NCI-H128 (cell line): ENCODE measurements at regions not wholly inside any gene's neighbourhood (a gene's known extent, or its start where the extent isn't known, plus 50 kb on each side); places are given as distances from the start of the nearest gene placed in this dataset.
"Not testable (repeated sequence)": the region's sequence is repeated elsewhere in the genome, so short reads cannot be mapped to it uniquely, and the experiment has no call there.

ENCODE experiments used
- DNase-seq: peaks from one replicate; lab custom pipeline; 2025; ENCODE audit not compliant: unreplicated experiment; lab: John Stamatoyannopoulos, UW

DNA sequence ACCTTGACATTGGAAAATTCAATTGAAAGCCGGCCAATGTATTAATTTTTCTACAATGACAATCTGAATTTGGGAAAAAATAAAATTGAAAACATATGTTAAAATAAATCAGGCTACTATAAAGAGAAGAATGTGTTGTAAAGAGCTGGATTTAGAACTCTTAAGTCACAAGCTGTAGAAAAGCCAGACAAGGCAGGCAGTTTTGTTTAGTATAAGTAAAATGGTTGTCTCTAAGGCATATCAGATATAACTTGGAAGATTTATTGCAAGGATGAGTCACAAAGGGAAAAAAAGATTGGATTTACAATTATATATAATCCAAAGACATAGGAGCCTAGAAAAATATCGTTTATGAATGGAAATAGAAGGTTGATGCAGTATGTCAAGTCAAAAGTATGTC lies 549.1 kb upstream of the EPHA5 start:
- DNase-seq = no peak

DNA sequence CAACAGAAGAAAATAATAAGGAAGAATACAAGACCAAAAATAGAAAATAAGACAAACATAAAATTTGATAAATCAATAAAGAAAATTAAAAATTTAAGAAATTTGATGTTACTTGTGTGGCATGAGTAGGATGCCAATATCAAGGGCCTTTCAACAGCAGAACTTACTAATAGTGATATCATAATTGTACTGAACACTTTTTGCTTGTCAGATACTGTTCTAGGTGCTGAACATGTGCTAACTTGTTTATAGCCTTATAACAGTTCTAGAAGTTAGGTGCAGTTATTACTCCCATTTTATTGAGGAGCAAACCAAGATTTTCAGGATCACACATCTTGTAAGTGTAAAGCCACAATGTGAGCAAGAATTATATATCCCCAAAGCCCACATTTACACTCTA lies 546.0 kb upstream of the EPHA5 start:
- DNase-seq = no peak

DNA sequence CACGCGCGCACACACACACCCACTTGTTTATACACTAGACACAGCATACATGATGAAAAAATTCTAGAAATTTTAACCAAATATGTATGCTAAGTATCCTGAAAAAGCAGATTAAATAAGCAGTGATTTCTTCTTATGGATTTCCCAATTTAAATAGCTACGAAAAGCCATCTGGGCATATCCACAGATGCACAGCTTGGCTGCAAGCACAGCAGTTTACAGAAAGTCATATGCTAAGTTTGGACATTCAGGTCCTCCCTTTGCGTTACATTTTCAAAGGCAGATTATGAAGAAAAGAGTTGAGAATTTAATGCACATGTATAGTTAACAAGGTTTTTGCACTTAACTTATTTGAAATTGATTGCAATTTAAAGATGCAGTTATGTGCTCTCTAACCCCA lies 542.2 kb upstream of the EPHA5 start:
- DNase-seq = no peak

DNA sequence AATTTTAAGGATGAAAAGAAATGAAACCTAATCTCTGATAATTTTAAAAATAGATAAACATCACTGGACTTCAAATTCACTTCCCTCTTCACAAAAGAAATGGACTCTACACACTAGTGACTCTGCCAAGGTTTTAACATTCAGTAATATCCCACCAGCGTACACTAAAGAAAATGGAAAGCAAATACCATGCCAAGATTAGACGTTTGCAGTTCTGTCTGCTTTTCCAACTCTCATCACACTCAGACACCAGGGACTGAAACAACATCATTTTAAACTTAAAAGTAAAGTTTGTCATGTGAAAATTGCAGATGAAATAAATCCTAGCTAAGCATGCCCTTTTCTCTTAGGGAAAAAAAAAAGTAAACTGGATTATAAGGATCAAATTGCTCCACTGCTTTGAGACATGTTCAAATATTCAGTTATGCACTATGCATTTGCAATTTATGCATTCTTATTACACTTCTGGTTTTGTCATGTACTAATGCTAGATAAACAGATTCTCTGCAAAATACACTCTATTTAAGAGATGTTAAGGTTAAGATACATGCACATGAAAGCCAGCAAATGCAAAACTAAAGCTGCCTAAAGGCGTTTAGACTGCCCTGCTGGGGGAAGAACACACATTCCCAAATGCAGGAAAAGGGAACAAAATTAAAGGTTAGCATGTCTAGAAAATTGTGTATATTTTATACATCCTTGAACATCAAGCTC lies 534.4 kb upstream of the EPHA5 start:
- no peak for DNase-seq

DNA sequence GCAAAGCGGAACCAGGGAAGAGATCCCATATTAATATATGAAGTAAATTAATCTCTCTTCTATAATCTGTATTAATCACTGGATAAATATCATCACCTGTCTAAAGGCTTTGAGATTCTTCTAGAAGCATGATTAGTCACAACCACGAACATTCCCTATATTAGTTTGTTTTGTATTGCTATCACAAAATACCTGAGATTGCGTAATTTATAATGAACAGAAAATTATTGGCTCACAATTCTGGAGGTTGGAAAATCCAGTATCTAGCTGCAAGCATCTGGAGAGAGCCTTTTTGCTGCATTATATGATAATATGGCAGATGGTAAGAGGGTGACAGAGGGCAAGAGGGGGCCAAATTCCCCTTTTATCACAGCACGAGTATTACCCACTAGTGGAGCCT lies 532.6 kb upstream of the EPHA5 start:
- no peak for DNase-seq

DNA sequence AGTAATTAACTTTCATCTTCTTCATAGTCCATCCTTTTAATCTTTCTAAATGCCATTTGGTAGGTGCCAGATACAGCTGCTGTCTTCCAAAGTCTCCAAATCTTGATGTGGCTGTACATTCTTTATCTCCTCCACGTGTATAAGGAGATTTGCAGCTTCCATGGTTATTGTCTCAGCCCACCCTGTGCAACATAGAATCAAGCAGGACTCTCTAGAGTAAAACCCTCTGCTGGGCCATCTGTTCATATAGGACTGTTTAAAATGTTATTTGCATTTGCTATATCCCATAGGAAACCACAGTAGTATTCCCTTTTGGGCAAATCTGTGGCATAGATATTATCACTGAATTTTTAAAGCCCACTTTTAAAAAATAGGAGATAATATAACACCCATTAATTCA lies 527.2 kb upstream of the EPHA5 start:
- DNase-seq = no peak

DNA sequence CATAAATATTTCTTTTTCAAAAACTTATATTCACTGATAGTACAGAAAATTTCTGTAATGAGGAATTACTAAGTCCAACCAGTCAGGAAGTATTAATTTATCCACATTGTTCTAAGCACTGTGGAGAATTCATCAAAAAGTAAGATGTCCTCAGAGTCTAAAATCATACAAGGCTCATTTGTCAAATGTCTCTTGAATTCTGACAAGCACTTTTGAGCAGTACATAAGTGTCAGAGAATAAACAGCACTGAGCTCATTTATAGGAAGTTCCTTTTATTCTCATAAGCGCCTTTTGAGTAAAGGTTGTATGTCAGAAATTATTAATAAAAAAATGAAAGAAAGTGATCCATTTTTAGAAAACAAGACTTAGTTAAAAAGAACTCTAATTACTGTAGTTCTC lies 523.2 kb upstream of the EPHA5 start:
- no peak for DNase-seq

DNA sequence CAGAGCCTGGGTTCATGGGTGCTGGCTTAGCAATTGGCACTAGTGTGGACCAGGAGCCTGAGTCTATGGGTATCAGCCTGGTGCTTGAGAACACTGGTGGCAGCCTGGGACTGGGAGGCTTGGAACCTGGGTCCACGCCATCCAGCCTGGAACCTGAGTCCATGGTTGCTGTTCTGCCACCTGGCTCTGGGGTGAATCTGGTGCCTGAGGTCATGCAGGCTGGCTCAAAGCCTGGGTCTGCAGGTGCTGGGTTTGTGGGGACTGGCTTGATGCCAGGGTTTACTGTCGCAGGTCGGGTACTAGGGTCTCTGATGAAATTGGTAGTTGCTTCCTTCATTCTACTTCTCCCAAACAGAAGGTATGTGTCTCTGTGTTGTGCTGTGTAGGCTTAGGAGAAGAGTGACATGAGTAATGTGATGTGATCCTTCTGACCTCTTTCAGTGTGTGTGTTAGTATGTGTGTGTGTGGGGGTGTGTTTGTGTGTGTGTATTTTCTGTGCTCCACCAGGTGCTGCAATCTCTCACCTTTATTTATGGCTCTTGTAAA lies 517.0 kb upstream of the EPHA5 start:
- no peak for DNase-seq

DNA sequence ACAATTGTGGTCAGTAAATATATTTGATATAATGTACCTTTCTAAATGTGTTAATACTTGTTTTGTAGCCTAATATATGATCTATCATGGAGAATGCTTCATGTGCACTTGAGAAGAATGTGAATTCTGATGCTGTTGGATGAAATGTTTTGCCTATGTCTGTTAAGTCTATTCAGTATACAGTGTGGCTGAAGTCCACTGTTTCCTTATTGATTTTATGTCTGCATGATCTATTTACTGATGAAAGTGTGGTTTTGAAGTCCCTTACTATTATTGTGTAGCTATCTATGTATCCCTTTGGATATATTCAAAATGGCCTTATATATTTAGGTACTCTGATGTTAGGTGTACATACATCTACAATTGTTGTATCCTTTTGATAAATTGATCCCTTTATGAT lies 515.8 kb upstream of the EPHA5 start:
- DNase-seq = no peak

DNA sequence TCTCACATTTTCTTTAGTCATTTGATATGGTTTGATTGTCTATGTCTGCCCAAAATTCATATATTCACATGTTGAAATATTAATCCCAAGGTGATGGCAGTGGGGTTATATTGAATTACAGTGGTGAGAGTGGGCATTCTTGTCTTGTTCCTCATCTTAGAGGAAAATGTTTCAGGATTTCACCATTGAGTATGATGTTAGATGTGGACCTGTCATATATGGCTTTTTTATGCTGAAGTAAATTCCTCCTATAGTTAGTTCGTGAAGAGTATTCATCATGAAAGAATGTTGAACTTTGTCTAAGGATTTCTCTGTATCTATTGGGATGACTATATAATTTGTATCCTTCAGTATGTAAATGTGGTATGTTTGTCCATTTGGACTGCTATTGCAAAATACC lies 512.3 kb upstream of the EPHA5 start:
- DNase-seq = no peak

DNA sequence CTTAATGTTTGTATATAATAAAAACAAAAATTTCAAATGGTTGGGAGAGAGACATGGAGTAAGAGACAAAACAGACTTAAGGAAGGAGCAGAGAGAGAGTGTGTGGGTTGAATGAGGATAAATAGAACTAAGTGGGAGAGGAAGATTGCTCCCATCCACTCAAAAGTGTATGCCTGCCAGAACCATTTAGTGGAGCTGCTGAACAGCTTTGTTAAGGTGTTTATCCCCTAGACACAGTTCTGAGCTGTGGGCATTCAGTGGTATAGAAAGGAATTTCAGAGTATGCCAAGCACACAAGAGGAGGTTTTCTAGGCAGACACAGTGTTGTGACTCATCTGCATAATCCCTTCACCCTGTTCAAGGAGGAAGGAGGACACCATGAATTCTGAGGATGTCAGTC lies 508.6 kb upstream of the EPHA5 start:
- no peak for DNase-seq

DNA sequence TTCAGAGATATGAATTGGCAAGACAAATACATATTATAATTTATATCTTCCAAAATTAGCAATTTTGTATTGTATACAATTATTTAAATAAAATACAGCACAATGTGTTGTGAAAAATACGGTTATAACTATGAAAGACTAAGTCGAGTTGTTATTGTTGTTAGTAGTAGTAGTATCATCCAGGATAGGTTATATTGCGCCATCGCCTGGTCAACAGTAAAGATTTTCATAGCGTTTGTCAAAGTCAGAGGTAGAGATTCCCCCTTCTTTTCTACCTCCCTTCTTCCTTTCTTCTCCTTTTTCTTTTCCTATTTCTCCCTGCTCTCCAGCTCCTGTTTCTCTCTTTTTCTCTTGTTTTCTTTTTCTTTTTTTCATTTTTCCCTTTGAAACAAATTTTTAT lies 499.1 kb upstream of the EPHA5 start:
- DNase-seq = no peak

DNA sequence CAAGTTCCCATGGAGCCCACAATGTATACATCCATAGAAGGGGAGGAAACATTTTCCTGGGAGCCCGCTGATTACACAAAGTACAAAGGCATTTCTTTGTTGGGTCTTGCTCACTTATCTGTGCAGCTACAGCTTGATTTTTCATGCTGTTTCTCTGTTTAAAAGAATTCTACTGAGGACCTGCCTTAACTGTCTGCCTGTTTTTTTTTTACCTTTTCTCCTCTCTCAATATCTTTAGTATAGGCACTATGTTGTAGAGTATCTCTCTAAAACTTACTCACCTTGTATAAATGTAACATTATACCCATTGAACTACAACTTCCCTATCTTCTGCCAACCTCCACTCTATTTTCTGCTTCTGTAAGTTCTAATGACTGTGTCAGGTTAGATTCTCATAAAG lies 494.6 kb upstream of the EPHA5 start:
- DNase-seq = no peak

DNA sequence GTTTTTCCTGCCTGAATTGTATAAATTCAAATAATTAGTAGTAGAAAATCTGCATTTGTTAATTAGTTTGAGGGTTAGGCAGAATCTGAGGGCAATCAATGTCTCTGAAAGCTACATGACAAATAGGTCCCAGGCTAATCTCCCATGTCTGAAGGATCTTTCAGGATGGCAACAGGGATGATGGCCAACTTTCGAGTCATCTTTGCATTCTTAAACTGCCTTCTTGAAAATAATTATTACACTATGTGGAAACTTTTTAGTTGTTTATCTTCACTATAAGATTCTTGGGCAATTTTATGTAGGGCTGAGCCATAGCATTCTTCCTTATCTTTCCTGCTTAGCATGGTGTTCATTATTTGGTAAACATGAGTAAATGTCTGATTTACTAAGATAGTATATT lies 490.3 kb upstream of the EPHA5 start:
- DNase-seq = no peak

DNA sequence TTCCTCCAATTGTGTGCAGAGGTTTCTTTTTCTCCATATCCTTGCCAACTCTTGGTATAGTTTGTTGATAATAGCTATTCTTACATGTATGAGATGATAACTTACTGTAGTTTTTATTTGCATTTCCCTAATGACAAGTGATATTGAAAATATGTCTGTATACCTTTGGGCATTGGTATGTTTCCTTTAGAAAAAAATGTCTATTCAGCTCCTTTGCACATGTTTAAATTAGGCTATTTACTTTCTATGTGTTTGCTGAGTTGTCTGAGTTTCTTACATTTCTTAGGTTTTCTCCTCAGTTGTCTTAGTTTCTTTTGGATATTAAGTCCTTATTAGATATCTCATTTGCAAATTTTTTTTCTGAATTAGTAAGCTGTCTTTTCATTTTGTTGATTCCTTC lies 487.3 kb upstream of the EPHA5 start:
- no peak for DNase-seq

DNA sequence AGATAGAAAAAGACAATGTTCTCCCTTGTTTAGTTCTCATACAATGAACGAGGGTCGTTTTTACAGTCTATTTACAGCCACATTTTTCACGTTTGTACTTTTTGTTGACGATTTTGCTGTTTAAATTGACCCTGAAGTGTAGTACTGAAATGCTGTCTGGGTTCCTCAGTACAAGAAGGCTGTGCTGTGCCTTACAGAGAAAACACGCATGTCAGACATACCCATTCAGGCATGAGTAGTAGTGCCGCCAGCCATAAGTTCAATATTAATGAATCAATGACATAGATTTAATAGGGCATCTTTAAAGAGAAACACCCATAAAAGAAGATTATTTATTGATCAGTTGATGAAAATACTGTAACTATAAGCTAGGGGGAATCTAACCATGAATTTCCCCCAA lies 459.8 kb upstream of the EPHA5 start:
- DNase-seq = no peak

DNA sequence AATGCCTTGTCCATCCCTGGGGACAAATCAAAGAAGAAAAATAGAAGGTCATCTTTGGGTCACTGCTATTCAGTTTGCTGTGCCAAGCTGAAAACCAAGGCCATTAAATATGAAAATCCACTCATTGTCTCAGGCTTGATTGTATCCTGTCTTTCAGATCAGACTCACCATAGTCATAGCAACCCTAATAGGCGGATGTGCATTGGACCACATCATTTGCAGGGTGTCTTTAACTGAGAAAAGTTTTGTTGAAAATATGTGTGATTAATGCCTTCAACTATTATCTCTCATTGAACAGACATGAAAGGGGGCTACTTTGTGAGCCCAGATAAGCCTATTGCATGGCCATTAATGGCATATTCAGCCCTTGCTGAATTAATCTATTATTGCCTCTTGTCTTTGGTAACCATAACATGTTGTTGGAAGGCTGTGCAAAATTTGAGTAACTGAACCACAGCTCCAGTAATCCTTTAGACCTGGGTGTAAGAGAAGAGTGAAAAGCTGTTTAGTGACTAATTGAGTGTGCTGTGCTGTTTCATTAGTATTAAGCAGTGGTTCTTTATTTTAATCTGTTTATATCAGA lies 453.6 kb upstream of the EPHA5 start:
- DNase-seq = no peak

DNA sequence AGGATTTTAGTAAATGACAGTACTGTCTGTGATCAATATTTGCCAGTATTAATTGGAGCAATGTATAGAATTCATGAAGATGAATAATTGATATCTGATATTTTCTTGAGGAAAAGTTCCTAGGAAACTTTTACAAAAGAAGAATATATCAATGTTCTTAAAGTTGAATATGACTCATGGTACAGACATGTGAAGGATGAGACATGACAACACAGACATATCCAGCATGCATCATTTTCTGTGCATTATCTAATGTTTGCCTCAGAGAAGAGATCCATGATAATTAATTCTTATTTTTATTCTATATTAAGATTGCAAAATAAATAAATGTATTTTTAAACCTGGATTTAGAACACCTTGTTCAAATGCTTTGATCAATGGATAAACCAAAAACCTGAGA lies 452.9 kb upstream of the EPHA5 start:
- DNase-seq = no peak

DNA sequence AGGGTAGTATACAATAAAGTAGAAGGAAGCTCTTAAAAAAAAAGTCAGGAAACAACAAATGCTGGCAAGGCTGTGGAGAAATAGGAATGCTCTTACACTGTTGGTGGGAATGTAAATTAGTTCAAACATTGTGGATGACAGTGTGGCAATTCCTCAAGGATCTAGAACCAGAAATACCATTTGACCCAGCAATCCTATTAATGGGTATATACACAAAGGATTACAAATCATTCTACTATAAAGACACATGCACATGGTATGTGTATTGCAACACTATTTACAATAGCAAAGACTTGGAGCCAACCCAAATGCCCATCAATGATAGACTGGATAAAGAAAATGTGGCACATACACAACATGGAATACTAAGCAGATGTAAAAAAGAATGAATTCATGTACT lies 444.9 kb upstream of the EPHA5 start:
- not testable (repeated sequence) for DNase-seq

DNA sequence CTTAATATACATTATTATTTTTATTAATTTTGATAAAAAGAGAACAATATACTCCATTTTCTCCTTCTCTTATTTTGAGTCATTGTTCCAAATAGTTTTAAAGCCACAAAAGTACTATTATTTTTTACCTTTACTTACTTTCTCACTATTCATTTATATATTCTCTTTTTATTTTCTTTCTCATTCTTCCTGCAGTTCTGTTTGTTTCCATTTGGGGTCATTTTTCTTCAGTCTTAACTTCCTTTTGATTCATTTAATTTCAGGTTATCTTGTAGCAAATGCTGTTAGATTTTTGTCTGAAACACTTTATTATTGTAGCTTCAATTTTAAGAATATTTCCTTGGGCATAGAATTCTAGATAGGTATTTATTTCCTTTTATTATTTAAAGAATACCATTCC lies 438.6 kb upstream of the EPHA5 start:
- no peak for DNase-seq

DNA sequence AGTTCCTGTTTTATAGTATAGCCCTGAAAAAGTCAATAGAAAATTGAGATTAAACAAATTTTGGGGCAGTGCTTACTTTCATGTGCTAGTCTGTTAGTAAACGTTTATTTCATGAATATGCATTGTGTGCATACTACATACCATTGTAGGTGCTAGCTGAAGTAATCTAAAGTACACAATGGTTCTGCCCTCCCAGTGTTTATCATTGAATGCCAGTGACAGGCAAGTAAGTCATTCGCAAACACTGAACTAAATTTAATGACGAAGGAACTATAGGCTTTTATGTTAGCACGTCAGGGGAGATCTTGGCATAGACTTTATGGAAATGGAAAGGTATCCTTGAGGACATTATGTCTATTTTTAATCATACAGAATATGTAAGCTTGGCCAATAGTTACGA lies 426.9 kb upstream of the EPHA5 start:
- DNase-seq = no peak

DNA sequence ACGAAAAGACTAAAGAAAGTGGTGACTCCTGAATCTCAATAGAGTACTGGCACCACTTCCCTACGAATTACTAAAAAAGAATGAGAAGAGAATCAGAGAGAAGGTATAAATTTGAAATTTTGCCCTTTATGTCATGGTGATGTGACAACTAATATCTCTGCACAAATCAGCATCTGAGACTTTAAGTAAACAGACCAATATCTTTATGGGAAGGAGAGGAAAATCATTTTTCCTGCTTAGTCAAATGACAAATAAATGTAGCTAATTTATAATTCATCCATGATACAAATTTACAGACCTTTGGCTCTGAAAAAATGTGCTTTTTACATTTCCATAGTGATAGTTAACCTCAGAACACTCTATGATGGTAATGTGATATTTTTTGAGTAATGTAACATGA lies 424.8 kb upstream of the EPHA5 start:
- DNase-seq = no peak

DNA sequence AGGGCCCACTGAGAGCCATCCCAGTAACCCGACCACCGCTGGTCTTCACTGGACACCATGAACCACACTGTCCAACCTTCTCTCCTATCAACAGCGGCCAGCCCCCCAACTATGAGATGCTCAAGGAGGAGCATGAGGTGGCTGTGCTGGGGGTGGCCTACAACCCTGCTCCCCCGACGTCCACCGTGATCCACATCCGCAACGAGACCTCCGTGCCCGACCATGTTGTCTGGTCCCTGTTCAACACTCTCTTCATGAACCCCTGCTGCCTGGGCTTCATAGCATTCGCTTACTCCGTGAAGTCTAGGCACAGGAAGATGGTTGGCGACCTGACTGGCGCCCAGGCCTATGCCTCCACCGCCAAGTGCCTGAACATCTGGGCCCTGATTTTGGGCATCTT lies 423.8 kb upstream of the EPHA5 start:
- no peak for DNase-seq
